Caco-2 (cell line): ENCODE measurements at regions not wholly inside any gene's neighbourhood (a gene's known extent, or its start where the extent isn't known, plus 50 kb on each side); places are given as distances from the start of the nearest gene placed in this dataset.
A peak's percentile ranks its signal among the peaks of the same experiment; 100 is the strongest.

Experiments used
- BruUV-seq: library from RNA; stranded (reverse); fragments of 400-500 nt; replicated peaks from 2 replicates; lab custom pipeline; 2021; lab: Mats Ljungman, UMichigan
- CTCF ChIA-PET: fragments of 300-600 bp; sonication (Branson Sonifier 250); formaldehyde crosslinking; loops from one replicate; lab custom pipeline; 2022; ENCODE audit warnings: antibody characterized with exemption; lab: Charles Lee
- POLR2A ChIA-PET: fragments of 300-600 bp; sonication (Branson Sonifier 250); formaldehyde crosslinking; loops from one replicate; lab custom pipeline; 2022; ENCODE audit warnings: antibody characterized with exemption; lab: Charles Lee
- DNase-seq, 2 experiments: peaks; one replicate each; pipeline versions ENCODE4 v3.0.0 to v3.0.0-alpha.2; 2020 to 2022
- H3K27me3 ChIP-seq: replicated peaks from 2 replicates; pipeline ENCODE4 v1.6.0; 2011; ENCODE audit warnings: low read length; ENCODE audit not compliant: control insufficient read depth, insufficient read depth
- H3K36me3 ChIP-seq: 2 replicates; pipeline ENCODE4 v1.5.1; 2011; ENCODE audit warnings: low read length; ENCODE audit not compliant: control insufficient read depth, insufficient read depth
- H3K4me1 ChIP-seq: fragments of 250-450 bp; sonication (Bioruptor Pico); 2 replicates; pipeline ENCODE4 v1.5.1; 2020; ENCODE audit warnings: mild to moderate bottlenecking
- H3K4me3 ChIP-seq: 2 replicates; pipeline ENCODE4 v1.5.1; 2011; ENCODE audit warnings: low read depth, mild to moderate bottlenecking, control low read depth, low read length
- H3K9me3 ChIP-seq: fragments of 250-450 bp; sonication (Bioruptor Pico); 2 replicates; pipeline ENCODE4 v1.5.1; 2020; ENCODE audit warnings: mild to moderate bottlenecking, moderate library complexity
- H3K27ac Mint-ChIP-seq: one replicate; pipeline ENCODE4 v1.8.0; 2022; ENCODE audit warnings: mixed read lengths; ENCODE audit not compliant: unreplicated experiment
- H3K27me3 Mint-ChIP-seq: one replicate; pipeline ENCODE4 v1.8.0; 2022; ENCODE audit warnings: mixed read lengths; ENCODE audit not compliant: insufficient read depth, unreplicated experiment
- H3K36me3 Mint-ChIP-seq: one replicate; pipeline ENCODE4 v1.8.0; 2022; ENCODE audit warnings: mild to moderate bottlenecking, mixed read lengths; ENCODE audit not compliant: insufficient read depth, unreplicated experiment
- H3K4me1 Mint-ChIP-seq: one replicate; pipeline ENCODE4 v1.8.0; 2022; ENCODE audit warnings: low read depth, mixed read lengths; ENCODE audit not compliant: unreplicated experiment
- H3K4me3 Mint-ChIP-seq: one replicate; pipeline ENCODE4 v1.8.0; 2022; ENCODE audit warnings: mild to moderate bottlenecking, moderate library complexity, mixed read lengths; ENCODE audit not compliant: unreplicated experiment
- H3K9me3 Mint-ChIP-seq: one replicate; pipeline ENCODE4 v1.8.0; 2022; ENCODE audit warnings: mixed read lengths; ENCODE audit not compliant: unreplicated experiment
- CTCF ChIP-seq, 2 experiments: fragments of 200-600 bp in 1 of 2; IDR thresholded peaks; 1 replicate in 1 of 2; 2 replicates in 1 of 2; pipeline versions ENCODE4 v1.5.1 to v1.8.0; 2011 to 2022; ENCODE audit warnings: antibody characterized with exemption in 1 of 2, control low read depth in 1 of 2, inconsistent platforms in 1 of 2, low read depth in 1 of 2, low read length in 1 of 2, mild to moderate bottlenecking in 1 of 2, moderate library complexity in 1 of 2; ENCODE audit not compliant: insufficient read depth in 1 of 2, severe bottlenecking in 1 of 2, unreplicated experiment in 1 of 2
- intact Hi-C: fragments of 100-400 bp; cut with micrococcal nuclease; formaldehyde crosslinking; loops from one replicate; pipeline ENCODE4 v1.10.0; 2022; ENCODE audit not compliant: unreplicated experiment

GRCh38 chr17:34764716-34765115, 185.3 kb downstream of the TMEM132E start:
- Histone ChIP-seq H3K9me3 (no peaks in the 10 kb centered on the region), H3K36me3 (no peaks in the 10 kb centered on the region), H3K4me3 (no peak overlapping the region), H3K27me3 (no peaks in the 10 kb centered on the region; the same call in 1 of the 2 replicates), H3K4me1 (no peaks in the 10 kb centered on the region)
- no peak for DNase-seq
- Mint-ChIP-seq H3K36me3 (no peaks in the 10 kb centered on the region), H3K27ac (no peak overlapping the region), H3K4me1 (no peaks in the 10 kb centered on the region), H3K9me3 (no peaks in the 10 kb centered on the region), H3K27me3 (peaks cover 28% of the 10 kb centered on the region), H3K4me3 (no peak overlapping the region)
- no TSS peak for BruUV-seq
- intact Hi-C loops: no loop called here
- TF ChIP-seq CTCF (IDR thresholded peaks at IDR 0.05; ENCODE audit: insufficient read depth in 1 of 2, low read depth in 1 of 2, low read length in 1 of 2, severe bottlenecking in 1 of 2, unreplicated experiment in 1 of 2): no peak
- ChIA-PET POLR2A (no interaction called here), CTCF (no interaction called here)

GRCh38 chr17:34763728-34764665, 184.6 kb downstream of the TMEM132E start:
- Mint-ChIP-seq H3K4me1 (no peaks in the 10 kb centered on the region), H3K36me3 (no peaks in the 10 kb centered on the region), H3K9me3 (no peaks in the 10 kb centered on the region), H3K4me3 (no peak overlapping the region), H3K27ac (no peak overlapping the region), H3K27me3 (peaks cover 27% of the 10 kb centered on the region)
- TF ChIP-seq CTCF (IDR thresholded peaks at IDR 0.05; ENCODE audit: insufficient read depth in 1 of 2, low read depth in 1 of 2, low read length in 1 of 2, severe bottlenecking in 1 of 2, unreplicated experiment in 1 of 2): no peak
- no TSS peak for BruUV-seq
- Histone ChIP-seq H3K27me3 (no peaks in the 10 kb centered on the region; the same call in 1 of the 2 replicates), H3K36me3 (no peaks in the 10 kb centered on the region), H3K4me1 (no peaks in the 10 kb centered on the region), H3K4me3 (no peak overlapping the region), H3K9me3 (no peaks in the 10 kb centered on the region)
- DNase-seq: peak in 1 of 2 experiments; percentile 16
- ChIA-PET POLR2A (no interaction called here), CTCF (no interaction called here)
- intact Hi-C loops: no loop called here

DNA sequence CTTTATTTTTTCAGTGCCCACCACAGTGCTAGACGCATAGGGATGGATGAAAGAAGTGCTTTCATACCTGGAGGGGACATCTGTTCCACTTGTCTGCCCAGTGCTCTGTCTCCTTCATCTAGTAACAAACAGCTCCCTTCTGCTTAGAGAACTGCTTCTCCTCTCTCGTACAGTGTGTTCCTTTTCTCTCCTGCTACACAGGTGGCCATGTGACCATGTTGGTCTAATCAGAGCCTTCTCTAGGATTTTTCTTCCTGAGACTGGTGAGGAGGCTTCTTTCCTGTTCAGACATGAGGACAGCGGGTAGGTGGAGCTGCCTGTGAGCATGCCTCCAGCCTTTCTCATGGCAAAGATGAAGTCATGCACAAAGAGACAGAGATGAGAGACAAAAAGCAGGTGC, 182.7 kb downstream of the TMEM132E start:
- Mint-ChIP-seq H3K27ac (no peak overlapping the region), H3K4me3 (no peak overlapping the region), H3K9me3 (no peaks in the 10 kb centered on the region), H3K27me3 (peaks cover 21% of the 10 kb centered on the region), H3K36me3 (no peaks in the 10 kb centered on the region), H3K4me1 (no peaks in the 10 kb centered on the region)
- intact Hi-C loops: no loop called here
- H3K36me3 ChIP-seq: no peaks in the 10 kb centered on the region
- ChIA-PET POLR2A (no interaction called here), CTCF (no interaction called here)
- no peaks in the 10 kb centered on the region for H3K9me3 ChIP-seq
- H3K4me3 ChIP-seq: no peak overlapping the region
- H3K27me3 ChIP-seq: no peaks in the 10 kb centered on the region
- TF ChIP-seq CTCF (IDR thresholded peaks at IDR 0.05; ENCODE audit: insufficient read depth in 1 of 2, low read depth in 1 of 2, low read length in 1 of 2, severe bottlenecking in 1 of 2, unreplicated experiment in 1 of 2): no peak
- peak in 1 of 2 experiments; percentile 5 for DNase-seq
- BruUV-seq: no TSS peak
- H3K4me1 ChIP-seq: no peaks in the 10 kb centered on the region
